ENCODE measurements at regions not wholly inside any gene's neighbourhood (a gene's known extent, or its start where the extent isn't known, plus 50 kb on each side); places are given as distances from the start of the nearest gene placed in this dataset.

DNA sequence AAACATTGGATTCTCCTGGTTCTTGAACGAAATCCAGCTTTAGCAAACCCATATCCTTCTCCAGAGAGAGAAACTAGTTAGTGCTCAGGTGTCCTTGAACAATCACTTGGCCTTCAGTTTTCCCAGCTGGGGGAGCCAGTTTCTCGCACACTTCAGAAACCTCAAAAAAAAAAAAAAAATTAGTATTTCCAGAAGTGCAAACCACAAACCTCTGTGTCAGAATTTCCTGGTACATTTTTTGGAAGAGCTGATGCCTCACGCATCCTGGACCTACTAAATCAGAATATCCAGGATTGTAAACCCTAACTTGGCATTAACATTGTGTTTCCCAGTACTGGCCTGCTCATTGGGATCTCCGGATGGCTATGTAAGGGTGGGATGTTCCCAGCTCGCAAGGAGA, 143.4 kb upstream of the EGR2 start:
- TF ChIP-seq, protein P1, sequence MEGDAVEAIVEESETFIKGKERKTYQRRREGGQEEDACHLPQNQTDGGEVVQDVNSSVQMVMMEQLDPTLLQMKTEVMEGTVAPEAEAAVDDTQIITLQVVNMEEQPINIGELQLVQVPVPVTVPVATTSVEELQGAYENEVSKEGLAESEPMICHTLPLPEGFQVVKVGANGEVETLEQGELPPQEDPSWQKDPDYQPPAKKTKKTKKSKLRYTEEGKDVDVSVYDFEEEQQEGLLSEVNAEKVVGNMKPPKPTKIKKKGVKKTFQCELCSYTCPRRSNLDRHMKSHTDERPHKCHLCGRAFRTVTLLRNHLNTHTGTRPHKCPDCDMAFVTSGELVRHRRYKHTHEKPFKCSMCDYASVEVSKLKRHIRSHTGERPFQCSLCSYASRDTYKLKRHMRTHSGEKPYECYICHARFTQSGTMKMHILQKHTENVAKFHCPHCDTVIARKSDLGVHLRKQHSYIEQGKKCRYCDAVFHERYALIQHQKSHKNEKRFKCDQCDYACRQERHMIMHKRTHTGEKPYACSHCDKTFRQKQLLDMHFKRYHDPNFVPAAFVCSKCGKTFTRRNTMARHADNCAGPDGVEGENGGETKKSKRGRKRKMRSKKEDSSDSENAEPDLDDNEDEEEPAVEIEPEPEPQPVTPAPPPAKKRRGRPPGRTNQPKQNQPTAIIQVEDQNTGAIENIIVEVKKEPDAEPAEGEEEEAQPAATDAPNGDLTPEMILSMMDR (IDR thresholded peaks at IDR 0.05), result no peak
- TF ChIP-seq EZH2 (IDR thresholded peaks at IDR 0.05; ENCODE audit: borderline replicate concordance, insufficient read depth, low read depth, low read length, poor library complexity, severe bottlenecking), result no peak

Measured in B cell (primary cell).